Stimulated activated CD8-positive, alpha-beta memory T cell treated with anti-CD3 and anti-CD28 coated beads, Interleukin-15, amount 100 ng/mL, for 48 hours (primary cell): ENCODE measurements at regions not wholly inside any gene's neighbourhood (a gene's known extent, or its start where the extent isn't known, plus 50 kb on each side); places are given as distances from the start of the nearest gene placed in this dataset.

Experiments
- DNase-seq, 2 donors: peaks; one replicate each; pipeline ENCODE4 v3.0.0-alpha.2; 2020; ENCODE audit warnings: low read depth in 2 of 2

- no peak for DNase-seq
These were observed 116.6 kb upstream of the PARD3B start for GRCh38 chr2:204428675-204429074.

GRCh38 chr2:204431529-204431928 lies 113.7 kb upstream of the PARD3B start:
- DNase-seq: no peak

- no peak for DNase-seq
These were observed 113.1 kb upstream of the PARD3B start for GRCh38 chr2:204432196-204432595.

- DNase-seq: no peak
These were observed 110.4 kb upstream of the PARD3B start for GRCh38 chr2:204434660-204435462.

GRCh38 chr2:204436230-204436629 lies 109.0 kb upstream of the PARD3B start:
- no peak for DNase-seq

- DNase-seq: no peak
These were observed 107.9 kb upstream of the PARD3B start for GRCh38 chr2:204437408-204437807.

GRCh38 chr2:204437815-204438756 lies 107.2 kb upstream of the PARD3B start:
- DNase-seq: no peak

GRCh38 chr2:204441316-204441715 lies 104.0 kb upstream of the PARD3B start:
- DNase-seq: no peak

- no peak for DNase-seq
These were observed 100.1 kb upstream of the PARD3B start for GRCh38 chr2:204445149-204445548.

- DNase-seq: no peak
These were observed 97.6 kb upstream of the PARD3B start for GRCh38 chr2:204447722-204448121.

GRCh38 chr2:204449977-204450376 lies 95.3 kb upstream of the PARD3B start:
- DNase-seq: no peak

- no peak for DNase-seq
These were observed 93.5 kb upstream of the PARD3B start for GRCh38 chr2:204451766-204452165.

GRCh38 chr2:204452464-204453023 lies 92.7 kb upstream of the PARD3B start:
- DNase-seq: no peak

- no peak for DNase-seq
These were observed 91.5 kb upstream of the PARD3B start for GRCh38 chr2:204453730-204454167.

- DNase-seq: no peak
These were observed 90.4 kb upstream of the PARD3B start for GRCh38 chr2:204454672-204455380.

GRCh38 chr2:204468746-204469429 lies 76.4 kb upstream of the PARD3B start:
- no peak for DNase-seq

- DNase-seq: no peak
These were observed 75.1 kb upstream of the PARD3B start for GRCh38 chr2:204470178-204470620.

- DNase-seq: no peak
These were observed 74.6 kb upstream of the PARD3B start for GRCh38 chr2:204470621-204471196.

- DNase-seq: no peak
These were observed 72.9 kb upstream of the PARD3B start for GRCh38 chr2:204472375-204472774.

GRCh38 chr2:204473224-204473623 lies 72.1 kb upstream of the PARD3B start:
- no peak for DNase-seq

GRCh38 chr2:204475399-204475798 lies 69.9 kb upstream of the PARD3B start:
- no peak for DNase-seq
